NCI-H69 (cell line): ENCODE measurements at regions not wholly inside any gene's neighbourhood (a gene's known extent, or its start where the extent isn't known, plus 50 kb on each side); places are given as distances from the start of the nearest gene placed in this dataset.
"Not testable (repeated sequence)": the region's sequence is repeated elsewhere in the genome, so short reads cannot be mapped to it uniquely, and the experiment has no call there.

Experiments
- DNase-seq: peaks from one replicate; lab custom pipeline; 2025; lab: John Stamatoyannopoulos, UW

GRCh38 chr1:221025956-221026355 lies 146.7 kb downstream of the HLX start:
- DNase-seq: no peak

GRCh38 chr1:221029981-221030649 lies 150.9 kb downstream of the HLX start:
- DNase-seq: no peak

- no peak for DNase-seq
These were observed 151.7 kb downstream of the HLX start for GRCh38 chr1:221030990-221031389.

GRCh38 chr1:221031458-221032203 lies 152.4 kb downstream of the HLX start:
- no peak for DNase-seq

DNA sequence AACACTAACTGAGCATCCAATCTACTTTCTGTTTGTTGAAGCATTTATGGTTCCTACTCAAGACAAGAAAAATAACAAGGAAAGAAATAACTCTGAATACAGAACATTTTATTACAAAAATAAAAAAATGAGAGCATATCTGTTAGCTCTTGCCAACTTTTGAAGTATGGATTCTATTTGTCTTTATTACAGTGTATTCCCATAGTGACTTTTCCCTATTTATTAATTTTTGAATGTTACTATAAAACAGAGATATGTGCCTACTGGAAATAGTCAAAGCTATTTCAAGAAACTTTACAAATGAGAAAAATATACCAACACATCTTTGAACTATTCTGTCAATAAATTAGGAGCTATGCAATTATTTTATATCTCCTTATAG lies 153.0 kb downstream of the HLX start:
- no peak for DNase-seq

- DNase-seq: no peak
These were observed 153.5 kb downstream of the HLX start for GRCh38 chr1:221032637-221033280.

DNA sequence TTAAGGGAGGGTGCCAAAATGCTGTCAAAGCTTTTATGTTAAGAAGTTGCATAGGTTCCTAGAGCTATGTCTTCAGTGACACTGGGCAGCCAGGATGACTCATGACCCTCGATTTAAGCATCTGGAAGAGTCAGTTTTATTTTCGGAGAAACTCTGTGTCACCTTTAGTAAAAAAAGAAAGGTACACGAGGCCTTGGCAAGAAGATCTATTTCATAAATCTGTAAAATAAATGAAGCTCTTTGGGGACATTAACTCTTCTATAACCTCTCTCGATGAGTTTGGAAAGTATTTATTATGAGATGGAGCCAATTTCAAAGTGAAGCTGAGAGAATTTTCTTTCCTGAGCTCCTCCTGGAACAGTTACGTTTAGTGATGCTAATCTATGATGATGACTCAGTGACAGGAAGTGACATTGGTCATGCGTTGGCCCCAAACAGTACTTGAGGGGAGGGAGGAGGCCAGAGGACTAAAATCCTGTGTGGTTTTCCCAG lies 156.5 kb downstream of the HLX start:
- no peak for DNase-seq

DNA sequence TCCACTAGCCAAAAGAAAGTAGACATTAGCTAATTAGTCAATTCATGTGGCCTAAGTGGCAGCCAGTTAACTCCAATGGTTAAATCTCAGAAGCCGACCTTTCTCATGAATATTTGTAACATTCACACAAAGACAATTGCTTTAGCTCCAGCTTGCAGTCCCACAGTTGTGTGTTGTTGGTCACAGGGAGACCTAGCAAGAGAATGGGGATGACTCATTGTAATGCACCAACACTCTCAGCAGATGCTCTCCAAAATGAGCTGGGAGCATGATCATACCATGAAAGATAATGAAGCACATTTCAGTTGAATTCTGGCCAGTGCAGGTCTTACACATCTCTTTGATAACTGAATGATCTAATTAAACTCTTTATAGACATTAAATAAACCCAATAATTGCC lies 160.4 kb downstream of the HLX start:
- DNase-seq: no peak

DNA sequence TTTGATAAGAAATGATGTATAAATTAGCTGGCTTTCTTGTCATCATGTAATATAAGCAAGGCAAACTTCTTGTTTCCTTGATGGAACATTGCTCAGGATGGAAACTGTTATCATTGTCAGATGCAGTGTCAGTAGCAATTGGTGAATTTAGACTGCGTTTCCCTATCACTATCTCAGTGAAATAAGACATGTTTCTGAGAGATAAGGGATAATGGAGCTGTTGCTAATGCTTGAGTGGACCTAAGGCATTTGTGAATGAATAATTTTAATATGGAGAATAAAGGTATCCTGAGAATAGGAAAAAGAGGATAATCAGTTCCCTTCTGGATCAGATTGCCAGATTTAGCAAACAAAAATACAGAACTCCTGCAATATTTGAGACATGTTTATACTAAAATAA lies 160.9 kb downstream of the HLX start:
- no peak for DNase-seq

DNA sequence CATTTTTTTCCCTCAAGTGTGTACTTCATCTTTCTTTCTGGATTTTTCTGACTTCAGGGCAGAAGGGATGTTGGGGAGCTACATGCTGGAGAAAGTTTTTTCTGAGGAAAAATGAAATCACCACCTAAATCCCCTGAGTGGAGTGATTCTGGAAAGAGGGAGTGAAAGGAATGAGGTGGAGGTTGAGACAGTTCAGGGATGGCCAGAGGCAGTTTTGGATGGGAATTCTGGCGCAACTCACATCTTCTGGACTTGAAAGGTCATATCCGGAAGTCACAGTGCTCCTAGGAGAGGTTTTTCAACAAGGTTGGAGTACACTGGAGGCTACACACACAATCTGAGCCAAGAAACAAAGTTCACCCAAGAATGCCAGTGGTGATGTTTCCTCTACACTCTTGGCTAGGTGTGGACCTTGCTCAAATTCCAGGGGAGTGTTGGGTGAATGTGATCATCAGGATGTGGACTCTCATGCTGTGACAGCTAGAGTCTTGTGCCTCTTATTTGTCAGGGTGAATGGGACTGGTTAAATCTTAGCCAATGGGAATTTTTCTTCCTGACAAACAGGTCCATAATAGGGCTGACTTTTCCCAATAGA lies 161.5 kb downstream of the HLX start:
- DNase-seq: no peak

- DNase-seq: no peak
These were observed 165.3 kb downstream of the HLX start for GRCh38 chr1:221044538-221044937.

DNA sequence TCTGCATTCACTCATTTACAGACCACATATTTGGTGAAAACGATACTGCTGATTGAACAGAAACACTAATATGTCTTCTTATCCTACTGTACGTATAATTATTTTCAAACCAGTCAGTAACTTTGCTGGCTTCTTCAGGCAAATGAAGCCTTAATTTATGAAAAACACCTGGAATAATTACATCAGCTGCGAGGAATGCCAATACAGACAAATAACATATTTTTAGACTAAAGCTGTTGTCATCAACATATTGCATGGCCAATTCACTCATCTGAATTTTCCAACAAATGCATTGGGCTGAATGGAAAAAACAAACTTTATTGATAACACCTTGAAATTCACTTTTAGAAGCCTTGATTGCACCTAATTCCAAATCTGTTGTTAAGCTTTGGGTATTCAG lies 165.9 kb downstream of the HLX start:
- no peak for DNase-seq

DNA sequence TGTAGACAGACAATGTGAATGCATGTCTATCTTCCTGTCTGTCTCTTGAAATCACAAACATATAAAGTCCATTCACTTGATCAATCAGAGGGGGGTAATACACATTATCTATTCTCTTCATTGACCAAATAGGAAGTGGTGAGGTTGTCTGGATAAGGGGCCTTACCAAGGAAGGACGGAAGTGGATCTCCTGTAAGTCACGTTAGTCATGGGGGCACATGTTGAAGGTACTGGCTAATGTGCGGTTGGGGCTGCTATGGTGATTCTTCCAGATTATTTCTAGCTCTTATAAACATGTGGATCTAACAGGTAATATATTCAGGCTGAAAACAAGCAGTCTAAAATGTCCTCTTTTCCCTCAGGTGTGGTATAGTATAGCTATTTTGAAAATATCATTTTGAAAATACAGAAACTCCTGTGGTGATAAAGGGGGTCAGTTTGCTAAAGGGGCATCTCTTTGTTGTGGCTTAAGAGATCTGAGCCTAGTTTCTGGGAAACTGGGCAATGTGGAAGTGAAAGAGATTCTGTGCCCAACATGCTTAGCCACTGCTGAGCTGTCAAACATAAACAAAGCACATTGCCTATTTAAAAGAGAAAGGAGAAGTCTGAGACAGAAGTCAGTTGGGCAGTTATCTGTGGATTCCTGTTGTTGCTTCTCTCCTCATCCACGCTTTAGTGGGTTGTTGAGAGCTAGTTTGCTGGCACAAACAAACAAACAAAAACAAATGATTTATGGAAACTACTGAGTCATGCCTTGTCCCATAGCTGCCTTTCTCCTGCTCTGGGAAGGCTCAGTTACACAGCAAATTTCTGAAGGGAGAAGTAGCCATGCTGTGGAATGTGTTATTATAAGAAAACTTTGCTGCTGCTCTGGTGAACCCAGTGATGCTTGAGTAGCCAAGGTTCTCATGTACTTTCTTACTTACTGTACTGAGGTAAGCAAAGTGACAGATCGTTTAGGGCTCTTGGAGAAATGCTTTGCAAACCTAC lies 166.9 kb downstream of the HLX start:
- no peak for DNase-seq

- DNase-seq: not testable (repeated sequence)
These were observed 172.1 kb downstream of the HLX start for GRCh38 chr1:221051391-221051790.

DNA sequence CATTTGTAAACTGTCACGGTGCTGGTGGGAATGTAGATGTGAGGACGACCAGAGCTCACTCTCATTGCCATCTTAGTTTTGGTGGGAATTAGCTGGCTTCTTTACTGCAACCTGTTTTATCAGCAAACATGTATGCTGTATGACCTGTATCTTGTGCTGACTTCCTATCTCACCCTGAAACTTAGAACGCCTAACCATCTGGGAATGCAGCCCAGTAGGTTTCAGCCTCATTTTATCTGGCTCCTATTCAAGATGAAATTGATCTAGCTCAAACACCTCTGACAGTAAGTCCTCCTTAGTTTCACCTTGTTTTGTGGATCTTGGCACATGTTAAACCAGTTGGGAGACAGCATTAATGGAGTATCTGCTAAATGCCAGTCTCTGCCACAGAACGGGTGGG lies 174.6 kb downstream of the HLX start:
- no peak for DNase-seq

- DNase-seq: no peak
These were observed 180.3 kb downstream of the HLX start for GRCh38 chr1:221059506-221059905.

GRCh38 chr1:221063651-221064050 lies 184.4 kb downstream of the HLX start:
- no peak for DNase-seq

- no peak for DNase-seq
These were observed 187.2 kb downstream of the HLX start for GRCh38 chr1:221066351-221067001.

- DNase-seq: no peak
These were observed 188.5 kb downstream of the HLX start for GRCh38 chr1:221067721-221068120.

DNA sequence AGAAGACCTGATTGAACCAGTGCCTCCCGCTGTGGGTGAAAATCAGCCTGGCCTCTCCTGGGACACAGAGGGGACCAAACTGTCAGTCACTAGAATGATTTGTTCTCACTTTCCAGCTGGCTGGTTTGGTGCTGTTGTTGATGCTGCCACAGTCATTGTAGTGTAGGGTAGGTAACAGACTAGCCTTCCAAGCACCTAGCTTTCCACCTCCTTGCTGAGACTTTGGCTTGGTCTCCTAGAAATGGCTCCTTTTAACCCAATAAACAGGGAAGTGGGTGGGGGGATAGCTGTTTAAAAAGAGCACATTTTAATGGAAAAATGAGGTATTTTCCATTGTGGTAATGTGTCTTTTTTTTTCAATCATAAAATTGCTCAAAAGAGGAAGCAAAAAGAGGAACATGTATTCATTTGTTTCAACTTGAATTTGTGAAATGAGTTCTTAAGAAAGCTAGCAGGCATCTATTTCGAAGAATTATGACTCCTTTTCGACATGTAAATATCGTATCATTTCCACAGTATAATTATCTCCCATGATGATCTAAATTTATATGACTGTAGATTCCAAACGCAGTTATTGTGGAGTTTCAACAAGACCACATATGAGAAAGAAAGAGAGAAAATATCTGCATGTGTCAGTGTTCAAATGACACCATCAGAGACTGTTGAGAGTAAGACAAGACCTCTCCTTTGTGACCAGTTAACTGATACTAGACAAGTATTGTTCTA lies 190.1 kb downstream of the HLX start:
- DNase-seq: no peak
